BLaER1 (cell line): ENCODE measurements at regions not wholly inside any gene's neighbourhood (a gene's known extent, or its start where the extent isn't known, plus 50 kb on each side); places are given as distances from the start of the nearest gene placed in this dataset.

Source experiments
- H3K27ac ChIP-seq: shearing (Covaris generic); formaldehyde crosslinking; 2 replicates; pipeline ENCODE4 v1.8.1; 2022
- H3K27me3 ChIP-seq: shearing (Covaris generic); formaldehyde crosslinking; 2 replicates; pipeline ENCODE4 v1.8.1; 2022
- H3K36me3 ChIP-seq: shearing (Covaris generic); formaldehyde crosslinking; 2 replicates; pipeline ENCODE4 v1.8.1; 2022
- H3K4me1 ChIP-seq: shearing (Covaris generic); formaldehyde crosslinking; 2 replicates; pipeline ENCODE4 v1.8.1; 2022
- H3K4me2 ChIP-seq: shearing (Covaris generic); formaldehyde crosslinking; 2 replicates; pipeline ENCODE4 v1.8.1; 2022
- H3K4me3 ChIP-seq: shearing (Covaris generic); formaldehyde crosslinking; 2 replicates; pipeline ENCODE4 v1.8.1; 2022
- H3K9ac ChIP-seq: shearing (Covaris generic); formaldehyde crosslinking; 2 replicates; pipeline ENCODE4 v1.8.1; 2022
- H3K9me3 ChIP-seq: shearing (Covaris generic); formaldehyde crosslinking; 2 replicates; pipeline ENCODE4 v1.8.1; 2022
- H4K20me1 ChIP-seq: shearing (Covaris generic); formaldehyde crosslinking; 2 replicates; pipeline ENCODE4 v1.8.1; 2022
- Cebpa-rat ChIP-seq: shearing (Covaris generic); IDR thresholded peaks from 2 replicates; pipeline ENCODE4 v1.8.1; 2022

DNA sequence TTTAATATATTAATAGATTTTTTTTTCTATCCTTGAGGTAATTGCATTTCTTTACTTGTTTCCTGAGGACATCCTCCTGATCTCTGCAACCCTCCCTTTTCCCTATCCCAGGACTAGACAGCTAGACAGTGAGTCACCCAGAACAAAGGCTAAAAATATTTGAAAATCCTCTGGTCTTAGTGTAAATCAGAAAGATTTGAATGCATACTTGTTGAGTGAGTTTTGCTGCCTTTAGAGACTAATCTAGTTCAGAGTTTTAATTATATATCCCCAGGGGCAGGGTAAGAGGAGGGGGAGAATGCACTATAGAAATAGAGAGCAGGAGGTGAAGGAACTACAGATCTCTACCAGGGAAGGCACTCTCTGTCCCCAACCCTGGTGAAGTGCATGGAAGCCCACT is 202.3 kb upstream of the TCF4 start:
- Histone ChIP-seq H3K4me2 (no peak overlapping the region), H3K4me1 (no peaks in the 10 kb centered on the region), H3K27me3 (no peaks in the 10 kb centered on the region), H4K20me1 (no peaks in the 10 kb centered on the region), H3K9ac (no peak overlapping the region), H3K36me3 (no peaks in the 10 kb centered on the region), H3K4me3 (no peak overlapping the region), H3K27ac (no peak overlapping the region), H3K9me3 (peaks cover 21% of the 10 kb centered on the region)
- TF ChIP-seq Cebpa-rat: no peak

DNA sequence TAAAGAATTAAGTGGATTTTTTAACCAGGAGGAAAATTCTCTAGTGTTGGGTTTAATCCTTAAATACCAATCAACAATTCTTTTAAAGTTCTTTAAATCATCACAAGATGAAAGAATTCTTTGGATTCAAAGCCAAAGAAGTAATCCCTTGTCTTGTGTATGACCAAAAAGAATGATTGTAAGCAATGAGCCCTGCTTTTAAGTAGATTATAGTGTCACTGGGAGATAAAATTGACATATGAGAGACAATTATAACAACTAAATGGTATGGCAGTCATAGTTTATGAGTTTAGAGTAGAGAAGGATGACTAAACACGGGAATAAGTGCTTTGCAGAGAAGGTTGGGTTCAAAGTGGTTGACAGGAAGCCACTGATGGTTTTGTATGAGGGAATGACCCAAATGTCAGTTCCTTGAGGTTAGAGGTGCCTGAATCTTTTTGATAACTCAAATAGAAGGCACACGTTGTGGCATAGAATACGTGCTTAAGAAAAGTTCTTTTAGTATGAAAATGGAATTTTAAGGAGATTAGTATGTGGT is 199.6 kb upstream of the TCF4 start:
- H3K27ac ChIP-seq: no peak overlapping the region
- H4K20me1 ChIP-seq: no peaks in the 10 kb centered on the region
- no peak for TF ChIP-seq Cebpa-rat
- H3K4me3 ChIP-seq: no peak overlapping the region
- no peaks in the 10 kb centered on the region for H3K4me1 ChIP-seq
- H3K9ac ChIP-seq: no peak overlapping the region
- H3K27me3 ChIP-seq: no peaks in the 10 kb centered on the region
- H3K36me3 ChIP-seq: no peaks in the 10 kb centered on the region
- H3K9me3 ChIP-seq: peaks cover 21% of the 10 kb centered on the region
- no peak overlapping the region for H3K4me2 ChIP-seq

DNA sequence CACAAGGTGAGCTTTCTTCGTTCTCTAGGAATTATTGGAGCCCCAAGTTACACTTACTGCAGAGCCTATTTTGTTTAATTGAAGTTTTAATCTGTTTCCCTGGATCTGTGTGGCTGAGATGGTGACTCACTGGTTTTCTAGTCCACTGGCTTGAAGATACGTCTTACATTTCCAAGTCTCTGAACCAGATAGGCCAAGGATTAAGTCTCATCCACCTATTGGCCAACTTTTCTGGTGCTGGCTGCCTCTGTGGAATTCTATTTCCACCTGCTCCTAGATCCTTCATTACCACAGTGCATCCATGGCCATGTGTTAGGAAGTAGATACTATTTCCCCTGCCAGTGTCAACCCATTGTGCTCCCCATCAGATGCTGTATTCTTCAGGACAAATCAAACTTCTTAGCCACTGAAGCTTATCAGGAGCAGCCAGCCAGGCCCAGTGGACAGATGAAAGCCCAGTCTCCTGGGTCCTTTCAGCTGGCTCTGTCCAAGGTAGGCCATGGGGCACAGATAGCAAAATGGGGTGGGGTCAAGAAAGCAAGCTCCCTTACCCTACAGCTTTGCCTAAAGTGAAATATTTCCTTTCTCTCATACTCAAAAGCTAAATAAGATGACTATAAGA is 198.8 kb upstream of the TCF4 start:
- TF ChIP-seq Cebpa-rat: no peak
- Histone ChIP-seq H3K36me3 (no peaks in the 10 kb centered on the region), H3K4me3 (no peak overlapping the region), H3K9me3 (peaks cover 21% of the 10 kb centered on the region), H3K9ac (no peak overlapping the region), H4K20me1 (no peaks in the 10 kb centered on the region), H3K4me1 (no peaks in the 10 kb centered on the region), H3K27ac (no peak overlapping the region), H3K4me2 (no peak overlapping the region), H3K27me3 (no peaks in the 10 kb centered on the region)

DNA sequence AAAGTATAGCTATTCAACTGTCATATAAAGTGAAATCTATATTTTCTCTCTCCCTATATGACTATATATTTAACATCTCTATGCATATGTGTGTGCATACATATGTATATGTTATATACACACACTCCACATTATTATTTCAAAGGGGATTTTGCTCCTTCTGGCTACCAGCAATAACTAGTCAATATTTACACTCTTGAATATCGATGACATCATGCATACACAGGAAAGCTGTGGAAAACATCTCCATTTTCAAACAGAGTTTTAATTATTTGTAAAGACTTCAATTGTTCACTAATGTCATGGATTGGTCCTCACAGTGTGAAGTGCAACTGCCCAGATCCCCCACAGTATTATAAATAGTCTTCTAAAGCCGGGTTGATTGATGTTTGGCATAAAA is 195.9 kb upstream of the TCF4 start:
- no peak for TF ChIP-seq Cebpa-rat
- Histone ChIP-seq H4K20me1 (peaks cover 16% of the 10 kb centered on the region; the same call in 1 of the 2 replicates), H3K36me3 (no peaks in the 10 kb centered on the region), H3K4me1 (peaks cover 26% of the 10 kb centered on the region), H3K27ac (no peak overlapping the region), H3K27me3 (peaks cover 25% of the 10 kb centered on the region), H3K9me3 (peaks cover 2% of the 10 kb centered on the region), H3K9ac (no peak overlapping the region), H3K4me3 (no peak overlapping the region), H3K4me2 (no peak overlapping the region)

DNA sequence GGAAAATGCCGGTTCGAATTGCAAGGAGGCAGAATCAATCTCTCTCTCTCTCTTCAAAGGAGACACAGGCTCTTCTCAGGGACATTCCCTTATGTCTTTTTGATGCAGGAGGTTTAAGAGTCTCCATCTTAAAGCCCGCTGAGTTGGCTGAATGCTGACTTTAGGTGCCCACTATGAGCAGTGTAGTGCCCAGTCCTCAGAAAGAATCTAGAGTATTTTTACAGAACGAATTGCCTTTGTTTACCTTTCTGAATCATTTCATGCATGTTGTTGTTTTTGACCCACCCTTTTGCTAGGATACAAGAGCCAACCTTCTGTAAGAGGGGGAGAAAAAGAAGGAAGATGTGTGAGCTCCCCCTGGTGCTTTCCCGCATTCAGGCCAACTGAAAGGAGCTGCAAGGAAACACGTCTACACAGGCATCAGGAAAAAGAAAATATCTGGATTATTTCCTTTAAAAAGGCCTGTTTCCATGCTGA is 193.5 kb upstream of the TCF4 start:
- Histone ChIP-seq H3K4me3 (no peak overlapping the region), H3K4me1 (peaks cover 40% of the 10 kb centered on the region), H3K36me3 (no peaks in the 10 kb centered on the region), H4K20me1 (peaks cover 16% of the 10 kb centered on the region; the same call in 1 of the 2 replicates), H3K4me2 (peak overlapping the region; percentile 99), H3K27ac (no peak overlapping the region), H3K9me3 (no peaks in the 10 kb centered on the region), H3K27me3 (peaks cover 30% of the 10 kb centered on the region), H3K9ac (no peak overlapping the region)
- no peak for TF ChIP-seq Cebpa-rat

DNA sequence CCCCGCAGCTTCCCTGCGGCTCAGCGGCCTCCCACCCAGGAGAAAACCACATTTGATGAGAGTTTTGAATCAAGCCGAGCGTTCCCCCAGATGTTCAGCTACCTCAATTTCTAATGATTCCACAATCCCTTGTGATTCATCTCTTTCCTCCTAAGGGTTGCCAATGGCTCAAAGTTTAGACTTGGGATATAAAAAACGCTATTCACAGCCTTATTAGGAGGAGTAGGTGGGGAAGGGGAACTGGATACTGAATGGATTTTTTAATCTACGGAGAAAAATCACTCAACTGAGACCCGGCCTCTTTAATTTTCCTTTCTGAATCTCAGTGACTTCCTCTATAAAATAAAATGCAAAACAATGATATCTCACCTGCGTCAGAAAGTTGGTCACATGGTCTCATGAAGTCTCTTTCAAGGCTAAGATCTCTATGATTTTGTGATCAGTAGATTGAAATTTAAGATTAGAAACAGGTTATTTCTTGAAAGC is 192.6 kb upstream of the TCF4 start:
- Histone ChIP-seq H3K9ac (peak overlapping the region; percentile 74), H3K4me3 (peak overlapping the region; percentile 71), H3K4me2 (peak overlapping the region; percentile 99)

DNA sequence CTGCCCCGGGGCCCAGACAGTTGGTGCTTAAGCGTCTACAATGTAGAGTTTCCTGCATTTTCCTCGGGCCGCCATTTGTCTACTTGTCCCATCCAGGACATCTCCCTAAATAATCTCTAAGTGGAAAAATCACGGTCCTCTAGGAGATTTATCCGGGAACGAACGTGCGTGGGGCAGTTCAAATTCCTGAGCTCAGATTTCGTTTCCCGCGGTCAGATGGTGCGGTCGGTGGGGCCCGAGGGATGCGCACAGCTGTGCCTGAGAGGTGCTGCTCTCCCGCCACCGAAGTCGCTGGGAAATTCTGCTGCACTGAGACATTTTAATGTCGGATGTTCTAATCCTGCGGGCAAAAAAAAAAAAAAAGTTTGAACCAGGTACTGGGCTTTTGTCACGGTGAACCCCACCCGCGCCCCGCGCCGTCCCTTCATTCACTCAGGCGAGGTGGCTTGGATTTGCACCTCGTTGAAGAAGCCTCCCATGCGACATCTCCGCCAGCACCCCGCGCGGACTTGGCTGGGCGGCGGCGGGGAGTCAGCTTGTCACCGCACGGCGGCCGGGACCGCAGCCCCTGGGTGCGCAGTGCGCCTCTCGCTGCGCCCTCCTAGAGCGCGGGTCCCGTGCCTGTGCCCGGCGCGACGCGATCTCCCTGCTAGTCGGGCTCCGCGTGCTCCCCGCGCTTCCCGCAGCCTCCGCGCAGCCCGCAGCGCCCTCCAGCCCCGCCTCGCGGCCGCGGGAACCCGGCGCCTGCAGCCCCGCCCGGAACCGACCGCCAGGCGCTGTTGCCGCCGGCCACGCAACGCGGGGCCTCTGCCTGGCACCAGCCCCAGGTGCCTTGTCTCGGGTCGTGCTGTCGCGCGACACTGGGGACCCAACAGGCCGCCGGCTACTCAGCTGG is 191.9 kb upstream of the TCF4 start:
- peaks cover 30% of the 10 kb centered on the region for H3K27me3 ChIP-seq
- peak overlapping the region; percentile 99 for H3K4me2 ChIP-seq
- H3K9me3 ChIP-seq: no peaks in the 10 kb centered on the region
- peak overlapping the region; percentile 71 for H3K4me3 ChIP-seq
- peaks cover 40% of the 10 kb centered on the region for H3K4me1 ChIP-seq
- no peak for TF ChIP-seq Cebpa-rat
- H3K9ac ChIP-seq: peak overlapping the region; percentile 74
- H3K36me3 ChIP-seq: no peaks in the 10 kb centered on the region
- peak overlapping the region; percentile 74 for H3K27ac ChIP-seq
- peaks cover 16% of the 10 kb centered on the region; the same call in 1 of the 2 replicates for H4K20me1 ChIP-seq

More for the DNA sequence above, 192.6 kb upstream of the TCF4 start:
- TF ChIP-seq Cebpa-rat: no peak
- peaks cover 16% of the 10 kb centered on the region; the same call in 1 of the 2 replicates for H4K20me1 ChIP-seq
- peaks cover 40% of the 10 kb centered on the region for H3K4me1 ChIP-seq
- peak overlapping the region; percentile 74 for H3K27ac ChIP-seq
- H3K36me3 ChIP-seq: no peaks in the 10 kb centered on the region
- H3K27me3 ChIP-seq: peaks cover 30% of the 10 kb centered on the region
- no peaks in the 10 kb centered on the region for H3K9me3 ChIP-seq

DNA sequence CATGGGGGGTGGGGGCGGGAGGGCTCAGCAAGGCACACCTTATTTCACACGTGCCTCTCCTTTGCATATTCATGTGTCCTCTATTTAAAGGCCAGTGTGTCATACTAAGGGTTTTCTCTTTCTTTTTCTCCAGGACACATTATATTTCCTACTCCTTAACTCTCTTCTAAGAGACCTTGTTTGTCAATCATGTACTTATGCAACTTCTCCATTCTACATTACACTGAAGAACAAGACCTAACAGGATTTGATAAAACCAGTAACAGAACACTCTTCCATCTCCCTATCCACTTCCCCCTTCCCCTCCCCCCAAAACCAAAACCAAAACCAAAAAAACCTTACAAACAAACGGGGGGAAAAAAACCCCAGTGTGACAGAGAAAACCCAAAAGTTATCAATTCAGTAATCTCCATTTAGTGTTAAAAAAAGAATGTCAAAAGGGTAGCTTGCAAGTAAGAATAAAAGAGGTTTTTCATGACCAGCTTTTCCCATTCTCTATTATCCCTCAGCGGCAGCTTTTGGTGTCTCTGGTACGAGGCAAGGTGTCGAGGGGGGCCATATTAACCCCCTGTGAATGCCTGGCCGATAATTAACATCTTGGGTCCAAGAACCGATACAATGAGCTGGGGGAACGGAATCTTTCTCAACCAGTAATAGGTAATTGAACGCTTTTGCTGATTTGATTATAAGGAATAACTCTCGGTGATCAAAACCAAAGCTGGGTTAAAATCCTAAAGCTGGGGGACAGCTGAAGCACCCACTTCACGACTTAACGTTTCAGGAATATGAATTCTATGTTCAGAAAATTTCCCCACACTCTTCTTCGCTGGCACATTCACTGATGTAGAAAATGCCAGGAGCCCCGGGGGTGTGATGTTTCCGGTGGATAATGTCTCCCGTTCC is 191.0 kb upstream of the TCF4 start:
- Histone ChIP-seq H3K27ac (0 out of 2 replicates have a peak overlapping the region, but pooled peaks have one; percentile 74), H3K4me3 (peak overlapping the region; percentile 71), H3K36me3 (no peaks in the 10 kb centered on the region), H4K20me1 (peaks cover 16% of the 10 kb centered on the region; the same call in 1 of the 2 replicates), H3K4me2 (peak overlapping the region; percentile 99), H3K4me1 (peaks cover 40% of the 10 kb centered on the region), H3K9ac (peak overlapping the region; percentile 74), H3K9me3 (no peaks in the 10 kb centered on the region), H3K27me3 (peaks cover 30% of the 10 kb centered on the region)
- TF ChIP-seq Cebpa-rat: no peak
